NCI-H1092 treated with DMSO at 0.1 percent for 48 hours (cell line): ENCODE measurements at regions not wholly inside any gene's neighbourhood (a gene's known extent, or its start where the extent isn't known, plus 50 kb on each side); places are given as distances from the start of the nearest gene placed in this dataset.

Experiments used
- DNase-seq: peaks from one replicate; lab custom pipeline; 2025; lab: John Stamatoyannopoulos, UW

DNA sequence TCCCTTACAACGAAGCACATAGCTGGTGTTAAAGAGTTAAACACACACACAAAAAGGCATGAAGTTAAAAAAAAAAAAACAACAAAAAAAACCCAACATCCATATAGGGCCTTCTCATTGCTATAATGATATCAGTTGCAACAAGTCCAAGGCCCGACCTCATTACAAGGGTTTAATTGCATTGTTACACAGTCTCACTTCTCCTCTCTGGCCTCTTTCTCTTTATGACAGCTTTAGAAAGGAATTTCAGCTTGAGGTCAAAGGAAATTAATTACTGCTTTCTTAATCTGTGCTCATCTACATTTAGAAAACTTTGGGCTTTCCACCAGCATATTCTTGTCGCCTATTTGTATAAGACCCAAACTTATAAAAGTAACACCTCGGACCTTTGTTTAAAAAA lies 342.1 kb downstream of the NR2F2 start:
- no peak for DNase-seq

DNA sequence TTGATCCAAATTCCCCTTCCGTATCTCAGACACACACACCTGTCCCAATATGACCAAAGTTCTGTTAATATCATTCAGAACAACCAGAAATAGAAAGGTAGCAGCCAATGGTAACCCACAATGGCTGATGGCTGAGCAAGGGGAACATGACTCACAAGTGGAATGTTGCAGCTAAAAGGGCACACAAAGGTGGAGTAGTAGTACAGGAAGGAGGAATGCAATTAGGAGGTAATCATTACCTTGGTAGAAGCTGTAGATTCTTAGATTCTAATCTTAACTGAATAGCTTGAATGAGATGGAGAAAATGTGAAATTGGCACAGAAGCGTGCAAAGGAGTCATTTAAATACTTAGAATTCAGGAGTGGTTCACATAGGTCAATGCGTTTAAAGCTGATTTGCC lies 347.9 kb downstream of the NR2F2 start:
- DNase-seq, result no peak

DNA sequence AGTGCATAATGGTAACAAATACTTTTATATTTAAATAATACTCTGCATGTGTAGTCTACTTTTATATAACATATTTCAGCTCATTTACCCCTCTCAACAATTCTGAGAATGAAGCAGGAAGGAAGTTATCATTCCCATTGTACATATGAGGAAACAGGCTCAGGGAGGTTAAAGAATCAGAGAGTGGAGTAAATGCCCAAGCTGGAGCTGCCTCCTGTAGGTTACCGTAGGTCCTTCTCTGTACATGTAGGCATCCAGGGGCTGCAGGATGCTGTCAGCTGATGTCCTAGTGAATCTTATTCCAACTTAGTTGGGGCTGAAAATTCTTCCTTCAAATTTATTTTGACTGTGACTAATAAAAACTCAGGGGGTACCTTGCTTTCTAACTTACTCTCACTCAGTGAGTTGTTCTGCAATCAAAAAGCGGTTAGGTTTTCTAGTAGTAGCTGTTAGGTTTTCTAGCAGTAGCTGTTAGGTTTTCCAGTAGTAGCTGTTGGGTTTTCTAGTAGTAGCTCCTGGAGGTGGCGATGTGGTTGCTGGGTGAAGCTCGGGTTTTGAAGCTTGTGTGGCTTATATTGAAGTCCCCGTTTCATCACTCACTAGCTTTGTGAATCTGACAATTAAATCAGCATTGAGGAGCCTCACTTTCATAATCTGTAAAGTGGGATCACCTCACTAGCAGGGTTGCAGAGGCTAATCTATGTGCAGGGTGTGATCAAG lies 357.0 kb downstream of the NR2F2 start:
- DNase-seq, result no peak

DNA sequence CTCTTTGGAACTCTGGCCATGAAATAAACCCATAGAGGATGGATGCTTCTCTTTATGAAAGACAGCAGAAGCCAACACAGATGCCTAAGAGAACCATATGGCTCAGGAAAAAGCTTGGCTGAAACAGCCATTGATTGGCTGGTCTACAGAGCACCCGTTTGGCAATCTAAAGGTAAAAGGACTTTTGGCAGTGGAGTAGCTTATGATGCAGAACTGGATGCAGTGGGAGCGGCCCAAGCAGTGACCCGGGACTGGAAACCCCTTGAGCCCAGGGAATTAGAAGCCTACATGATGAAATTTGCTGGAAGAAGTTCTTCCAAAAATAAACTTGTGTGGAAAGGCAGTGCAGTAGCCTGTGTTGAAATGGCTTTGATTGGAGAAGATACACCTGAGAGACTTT lies 360.2 kb downstream of the NR2F2 start:
- no peak for DNase-seq

DNA sequence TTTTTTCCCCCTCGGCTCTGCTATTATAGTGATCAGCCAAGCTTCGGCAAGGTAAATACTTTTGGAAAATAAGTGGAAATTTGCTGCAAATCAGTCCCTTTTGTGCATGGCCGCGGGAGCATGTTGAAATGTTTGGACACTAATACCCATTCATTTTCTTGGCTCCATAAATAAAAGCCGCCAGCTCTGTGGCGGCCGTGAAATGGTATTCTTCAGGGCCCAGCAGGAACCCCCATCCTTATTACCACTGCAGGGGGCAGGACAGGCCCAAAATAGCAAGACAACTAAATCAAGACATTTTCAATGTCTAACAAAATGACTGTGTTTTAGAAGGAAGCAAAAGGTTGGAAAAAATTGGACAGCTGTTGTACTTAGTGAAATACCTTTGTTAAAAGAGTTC lies 362.3 kb downstream of the NR2F2 start:
- DNase-seq, result no peak

DNA sequence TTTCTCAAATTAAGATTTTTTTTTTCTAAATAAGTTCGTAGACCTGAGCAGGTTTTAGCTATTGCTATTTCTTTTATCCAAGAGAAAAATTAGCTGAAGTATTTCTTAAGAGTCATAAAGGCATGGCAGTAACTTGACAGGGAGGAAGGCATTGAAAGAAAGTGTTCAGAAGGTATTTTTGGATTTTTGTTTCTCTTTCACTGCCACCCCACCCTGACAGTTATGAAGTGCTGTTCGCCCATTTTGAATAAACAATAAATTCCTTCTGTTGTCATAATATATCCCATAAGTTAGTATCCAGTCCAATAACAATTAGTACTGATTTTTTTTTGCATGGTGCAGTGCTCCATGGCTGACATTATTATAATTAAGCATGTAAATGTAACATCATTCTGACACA lies 363.0 kb downstream of the NR2F2 start:
- DNase-seq, result no peak

DNA sequence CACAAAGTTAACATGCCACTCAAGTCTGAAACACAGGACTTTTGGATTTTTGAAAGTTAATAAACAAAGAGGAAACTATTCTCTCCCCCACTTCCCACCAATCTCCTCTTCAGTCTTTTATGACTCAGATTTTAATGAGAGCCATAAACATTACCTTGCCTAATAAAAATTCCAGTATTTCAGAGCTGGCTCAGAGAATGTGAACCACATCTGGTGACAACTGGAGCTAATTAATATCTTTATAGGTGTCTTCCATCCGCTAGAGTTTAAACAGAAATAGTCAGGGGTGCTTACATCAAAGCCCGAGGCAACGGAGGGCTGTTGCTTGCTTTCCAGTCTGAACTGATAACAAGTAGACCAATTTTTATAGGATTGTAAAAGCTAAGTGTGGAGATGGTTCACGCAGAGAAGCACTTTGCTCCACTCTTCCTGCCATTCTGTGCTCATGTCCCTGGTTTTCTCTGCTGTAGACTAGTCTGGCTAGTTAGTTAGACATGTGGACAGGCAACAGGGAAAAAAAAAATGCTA lies 363.6 kb downstream of the NR2F2 start:
- no peak for DNase-seq

DNA sequence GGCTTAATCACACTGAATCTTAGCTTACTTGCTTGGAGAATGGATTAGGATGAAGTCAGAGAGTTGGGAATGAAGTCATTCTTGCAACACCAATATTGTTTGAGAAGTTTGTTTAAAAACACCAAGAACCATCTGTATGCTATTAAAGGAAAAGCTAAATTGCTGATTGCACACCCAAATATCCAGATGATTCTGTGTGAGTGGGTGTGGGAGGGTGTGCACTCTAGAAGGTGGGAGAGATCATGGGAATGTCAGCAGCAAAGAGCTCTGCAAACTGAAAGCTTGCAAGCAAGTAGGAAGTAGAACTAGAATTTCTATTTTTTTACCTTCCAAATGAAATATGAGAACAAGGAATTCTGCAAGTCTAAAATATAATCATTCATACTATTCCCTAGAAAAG lies 364.9 kb downstream of the NR2F2 start:
- DNase-seq, result no peak

DNA sequence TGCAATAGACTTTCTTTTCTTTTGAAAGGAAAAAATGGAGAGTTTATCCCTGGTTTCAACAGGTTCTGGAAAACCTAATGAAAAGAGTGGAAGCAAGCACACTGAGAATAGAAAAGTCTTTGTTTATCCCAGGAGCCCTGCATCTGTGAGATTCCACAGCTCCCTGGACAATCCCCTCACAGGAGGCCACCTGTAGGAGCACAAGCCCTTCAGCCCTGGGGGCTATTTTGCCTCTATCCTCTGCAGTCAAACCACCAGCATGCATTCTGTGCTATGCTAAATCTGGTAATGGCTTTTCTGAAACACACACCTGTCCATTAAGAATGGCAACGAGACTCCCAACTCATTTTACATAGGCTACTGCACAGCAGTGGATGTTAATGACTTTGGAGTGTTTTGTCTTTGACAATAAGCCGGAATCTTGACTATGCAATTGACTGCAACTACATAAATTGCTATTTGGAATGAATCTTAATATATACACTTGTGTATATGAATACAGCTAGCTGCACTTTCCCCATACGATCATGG lies 369.4 kb downstream of the NR2F2 start:
- no peak for DNase-seq

DNA sequence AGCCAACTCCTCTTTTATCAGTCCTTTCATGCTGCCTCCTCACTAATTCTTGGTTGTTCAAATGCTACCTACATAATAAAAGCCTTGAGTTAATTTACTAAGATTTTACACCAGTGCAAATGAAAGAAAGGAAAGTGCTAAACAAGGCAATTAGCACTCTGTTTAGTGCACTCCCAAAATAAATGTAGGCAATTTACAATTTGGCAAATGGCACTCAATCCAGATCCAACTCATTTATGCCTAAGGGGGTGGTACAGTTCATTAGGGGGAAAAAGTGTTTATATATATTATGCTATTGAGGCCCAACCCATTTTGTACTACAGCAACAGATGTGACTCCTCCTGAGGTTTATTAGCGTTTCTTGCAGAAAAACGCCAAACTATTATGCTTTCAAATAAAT lies 370.1 kb downstream of the NR2F2 start:
- DNase-seq, result no peak

DNA sequence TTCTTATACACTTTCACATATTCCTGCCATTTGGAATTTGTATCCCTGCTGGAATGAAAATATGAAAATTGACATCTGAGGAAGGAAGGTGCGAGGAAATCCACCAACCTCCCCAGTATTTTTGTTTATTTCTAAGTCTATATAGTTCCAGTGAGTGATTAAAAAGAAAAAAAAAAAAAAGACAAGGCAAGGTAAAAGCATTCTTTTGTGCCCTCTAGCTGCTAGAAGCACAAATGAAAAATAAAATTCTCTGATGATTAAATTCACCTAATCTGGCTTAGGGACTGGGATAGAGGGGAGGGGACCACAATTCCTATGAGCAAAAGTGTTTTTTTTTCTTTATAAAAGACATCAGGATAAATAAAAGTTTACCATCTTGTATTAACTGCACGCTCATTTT lies 370.9 kb downstream of the NR2F2 start:
- DNase-seq, result no peak

DNA sequence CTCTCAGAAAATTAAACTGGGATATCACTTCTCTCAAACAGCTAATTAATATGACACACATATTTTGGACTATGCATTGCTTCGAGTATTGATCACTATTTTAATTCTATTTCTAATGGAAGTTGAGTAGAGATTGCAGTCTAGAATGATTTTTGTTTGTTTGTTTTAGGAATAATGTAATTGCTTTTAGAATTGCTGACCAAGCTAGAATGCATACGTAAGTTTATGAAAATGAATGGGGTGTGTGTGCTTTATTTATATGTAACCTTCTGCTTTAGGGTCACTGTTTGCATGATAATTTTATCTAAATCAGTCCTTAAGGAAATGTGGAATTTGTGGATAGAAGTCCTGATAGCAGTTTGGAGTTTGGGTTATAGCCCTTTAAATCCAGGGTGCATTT lies 371.4 kb downstream of the NR2F2 start:
- no peak for DNase-seq

DNA sequence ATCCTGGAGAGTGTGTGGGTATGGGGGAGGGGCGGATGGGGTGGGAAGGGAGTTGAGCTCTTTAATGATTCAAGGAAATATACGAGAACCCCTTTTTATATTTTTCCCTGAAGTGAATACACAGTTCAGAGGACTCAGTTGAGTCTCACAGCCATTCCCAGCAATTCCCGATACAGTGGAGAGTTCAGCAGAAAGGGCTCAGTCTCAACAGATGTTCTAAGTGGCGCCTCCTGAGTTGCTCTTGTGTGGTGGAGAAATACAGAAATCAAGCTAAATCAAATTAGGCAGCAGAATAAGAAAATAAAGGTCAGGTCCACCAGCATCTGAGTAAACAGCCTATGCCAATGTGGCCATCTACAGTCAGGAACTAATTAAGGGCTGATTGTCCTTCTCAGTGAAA lies 372.1 kb downstream of the NR2F2 start:
- DNase-seq, result no peak

DNA sequence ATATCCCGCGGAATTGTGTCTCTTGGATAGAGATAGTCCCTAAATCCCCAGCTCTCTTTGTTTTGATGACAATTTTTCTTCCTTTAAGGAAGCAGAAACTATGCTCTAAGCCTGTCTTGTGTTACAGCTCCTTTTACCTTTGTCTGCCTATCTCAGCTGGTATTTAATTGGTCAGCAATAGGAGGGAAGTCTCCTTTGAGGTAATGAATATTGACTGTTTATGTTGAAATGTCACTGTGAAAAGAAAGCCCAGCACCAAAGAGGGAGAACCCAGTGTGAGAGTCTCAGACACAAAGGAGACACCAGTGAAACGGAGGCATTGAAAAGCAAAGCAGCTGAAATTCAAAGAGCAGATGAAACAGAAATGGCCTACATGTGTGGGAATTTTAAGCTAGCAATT lies 372.6 kb downstream of the NR2F2 start:
- no peak for DNase-seq

DNA sequence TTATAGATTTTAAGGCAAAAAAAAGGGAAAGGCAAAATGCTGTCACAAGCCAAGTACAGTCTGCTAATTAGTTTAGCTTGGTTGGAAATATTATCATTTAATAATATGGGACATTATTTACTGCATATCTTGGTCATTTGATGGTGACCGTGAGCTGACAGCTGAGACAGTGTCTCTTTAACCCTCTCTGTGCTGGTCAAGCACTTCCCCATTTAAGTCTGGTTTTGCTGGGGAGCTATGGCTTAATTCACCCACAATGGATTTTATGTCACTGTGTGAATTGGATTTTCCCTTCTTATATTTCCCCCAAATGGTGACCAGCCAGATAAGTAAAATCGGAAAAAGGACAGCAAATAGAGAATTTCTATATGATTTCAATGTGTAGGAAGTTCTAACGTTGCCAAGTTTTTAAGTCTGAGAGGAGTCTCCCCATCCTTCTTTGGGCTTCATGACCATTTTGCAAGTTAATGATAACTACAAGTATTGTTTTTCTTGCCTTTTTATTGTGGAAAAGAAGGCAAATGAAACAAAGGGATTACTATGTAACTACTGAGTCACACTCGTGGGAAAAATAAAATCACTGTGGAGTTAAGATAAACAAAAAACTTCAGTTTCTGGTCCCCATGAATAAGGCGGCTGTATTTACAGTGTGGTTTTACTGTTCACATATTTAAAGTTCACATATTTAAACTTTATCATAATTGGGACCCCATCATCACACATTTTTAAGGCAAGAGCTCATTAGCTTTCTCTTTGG lies 373.5 kb downstream of the NR2F2 start:
- no peak for DNase-seq

DNA sequence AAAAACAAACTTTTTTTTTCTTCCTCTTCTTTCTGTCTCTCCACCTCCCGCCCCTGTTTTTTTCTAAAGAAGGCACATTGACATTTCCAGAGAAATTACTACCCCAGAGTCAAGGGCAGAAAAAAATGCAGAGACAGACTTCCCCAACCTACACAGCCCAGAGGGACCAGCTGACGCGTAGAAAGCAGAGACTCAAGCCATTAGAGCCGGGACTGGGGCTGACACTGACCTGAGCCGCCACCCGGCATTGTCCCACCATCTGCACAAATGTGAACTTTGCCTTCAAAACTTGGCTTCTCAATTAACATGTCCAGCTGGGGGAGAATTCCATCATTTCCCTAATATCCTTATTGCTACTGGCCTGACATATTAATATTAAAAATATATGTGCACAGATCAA lies 385.6 kb downstream of the NR2F2 start:
- DNase-seq, result no peak

DNA sequence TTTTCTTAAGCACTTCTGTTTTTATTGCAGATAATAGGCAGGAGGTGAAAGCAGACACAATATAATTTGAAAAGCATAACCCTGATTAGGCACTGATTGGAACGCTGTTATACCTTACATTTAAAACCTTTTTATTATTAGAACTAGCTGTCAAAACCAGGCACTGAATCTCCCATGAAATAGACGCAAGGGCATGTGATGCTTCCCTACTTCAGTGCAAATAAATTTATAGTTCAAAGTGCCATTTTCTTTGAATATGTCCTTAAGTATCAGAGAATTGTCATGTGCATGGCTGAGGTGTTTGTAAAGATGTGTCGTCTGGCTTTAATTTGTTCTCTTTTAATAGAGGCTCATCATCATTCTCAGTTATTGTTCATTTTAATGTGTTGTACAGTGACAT lies 386.0 kb downstream of the NR2F2 start:
- no peak for DNase-seq

DNA sequence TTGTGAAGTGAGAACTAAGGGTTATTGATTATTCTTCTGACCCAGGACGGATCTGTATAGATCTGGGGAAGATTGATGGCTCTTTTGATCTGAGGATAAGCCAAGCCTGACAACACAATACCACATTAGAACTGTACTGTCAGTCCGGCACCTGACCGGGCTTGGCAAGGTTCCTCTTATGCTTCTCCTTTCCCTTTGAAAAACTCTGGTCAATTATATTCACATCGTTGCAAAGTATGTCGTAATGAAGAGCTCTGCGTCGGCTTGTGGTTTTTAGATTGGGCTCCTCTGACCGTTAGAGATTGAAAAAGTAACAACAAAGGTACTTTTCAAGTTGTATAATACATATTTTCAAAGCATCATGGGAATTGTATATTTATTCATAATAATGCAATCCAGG lies 389.8 kb downstream of the NR2F2 start:
- no peak for DNase-seq

DNA sequence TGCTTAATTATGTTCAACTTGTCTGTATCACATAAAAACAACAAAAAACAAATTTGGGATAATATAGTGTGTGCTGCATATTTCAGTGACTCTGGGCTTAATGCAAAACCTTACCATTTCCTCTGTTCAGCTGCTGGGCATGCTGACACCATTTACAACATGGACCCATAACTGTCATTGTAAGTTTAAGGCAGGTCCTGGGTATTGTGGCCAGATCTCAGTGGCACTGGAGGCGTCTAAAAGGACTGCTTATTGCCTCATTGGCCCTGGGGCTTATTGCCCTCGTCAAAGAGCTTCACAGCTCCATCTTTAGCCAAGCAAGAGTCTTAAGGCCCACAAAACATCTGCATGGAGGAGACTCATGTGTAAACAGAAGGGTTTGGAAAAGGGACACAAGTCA lies 390.2 kb downstream of the NR2F2 start:
- no peak for DNase-seq

DNA sequence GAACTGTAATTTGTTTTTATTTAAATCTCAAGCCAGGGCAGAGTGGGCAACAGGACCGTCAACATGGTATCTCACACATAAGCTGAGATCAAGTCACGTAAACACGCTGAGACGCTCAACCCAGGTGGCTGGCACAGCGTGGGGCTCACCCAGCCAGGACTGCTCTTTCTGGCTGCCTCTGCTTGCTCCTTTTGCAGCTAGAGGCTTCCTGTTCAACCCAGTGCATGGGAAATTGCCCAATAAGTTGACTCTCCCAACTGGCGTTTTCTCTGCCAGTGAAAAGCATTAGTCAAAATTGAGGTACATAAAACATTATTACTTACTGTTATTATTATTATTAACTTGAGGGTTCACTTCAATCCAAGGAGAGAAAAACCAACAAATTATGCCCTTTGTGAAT lies 398.1 kb downstream of the NR2F2 start:
- DNase-seq, result no peak

DNA sequence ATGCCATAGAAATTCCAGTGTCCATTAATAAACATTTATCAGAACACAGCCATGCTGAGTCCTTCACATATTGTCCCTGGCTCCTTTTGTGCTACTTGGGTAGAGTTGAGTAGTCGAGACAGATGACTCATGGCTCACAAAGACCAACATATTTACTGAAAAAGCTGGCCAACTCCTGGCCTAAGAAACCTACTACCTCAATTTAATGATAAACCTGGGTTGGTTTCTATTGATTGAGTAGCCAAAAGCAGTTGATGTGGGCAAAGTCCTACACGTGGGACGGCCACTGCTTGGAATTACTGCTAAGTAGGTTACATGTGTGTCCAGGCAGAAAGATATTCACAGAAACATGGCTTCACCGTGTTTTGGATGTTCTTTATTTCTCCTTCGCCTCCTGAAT lies 402.2 kb downstream of the NR2F2 start:
- no peak for DNase-seq

DNA sequence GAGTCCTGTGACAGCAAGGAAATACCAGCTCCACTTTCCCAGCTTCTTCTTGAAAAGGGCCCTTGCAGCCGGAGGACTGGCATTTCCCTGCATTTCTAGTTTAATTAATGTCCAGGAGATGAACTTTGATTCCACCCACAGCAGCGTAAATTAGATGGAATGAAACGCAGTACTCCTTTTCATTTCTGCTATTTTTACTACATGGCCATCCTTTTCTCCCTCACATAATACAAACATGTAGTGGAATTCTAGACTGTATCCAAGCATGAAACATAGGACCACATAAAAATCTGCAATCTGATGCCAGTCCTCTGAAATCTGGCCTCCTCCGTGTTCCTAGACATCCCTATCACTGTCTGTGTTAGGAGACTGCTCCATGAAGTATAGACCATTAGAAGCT lies 403.2 kb downstream of the NR2F2 start:
- DNase-seq, result no peak

DNA sequence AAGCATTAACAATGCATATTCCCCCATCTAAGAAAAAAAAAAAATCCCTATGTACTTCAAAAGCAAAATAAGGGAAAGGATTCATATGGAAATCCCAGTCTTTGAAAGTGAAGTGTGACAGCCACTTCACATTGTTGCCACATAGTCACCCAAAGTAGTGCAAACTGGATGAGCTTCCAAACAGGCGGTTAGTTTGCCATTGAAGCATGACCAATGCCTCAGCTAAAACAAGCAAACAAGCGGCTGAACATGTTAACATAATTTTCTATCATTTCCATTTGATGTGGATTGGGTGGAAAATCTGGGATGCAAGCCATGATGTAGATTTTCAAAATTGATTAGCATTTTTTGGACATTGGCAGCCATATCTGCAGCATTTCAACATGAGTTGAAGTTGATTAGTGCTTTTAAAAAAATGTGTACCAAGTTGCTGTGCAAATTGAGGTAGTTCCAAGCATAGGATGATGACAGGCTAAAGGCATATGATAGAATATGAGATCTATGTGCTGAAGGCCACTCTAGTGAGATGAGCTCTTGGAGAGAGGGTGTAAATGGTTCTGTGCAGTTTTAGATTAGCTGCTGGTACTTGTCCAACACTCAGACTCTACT lies 405.2 kb downstream of the NR2F2 start:
- no peak for DNase-seq
